ENCODE measurements at regions not wholly inside any gene's neighbourhood (a gene's known extent, or its start where the extent isn't known, plus 50 kb on each side); places are given as distances from the start of the nearest gene placed in this dataset.

DNA sequence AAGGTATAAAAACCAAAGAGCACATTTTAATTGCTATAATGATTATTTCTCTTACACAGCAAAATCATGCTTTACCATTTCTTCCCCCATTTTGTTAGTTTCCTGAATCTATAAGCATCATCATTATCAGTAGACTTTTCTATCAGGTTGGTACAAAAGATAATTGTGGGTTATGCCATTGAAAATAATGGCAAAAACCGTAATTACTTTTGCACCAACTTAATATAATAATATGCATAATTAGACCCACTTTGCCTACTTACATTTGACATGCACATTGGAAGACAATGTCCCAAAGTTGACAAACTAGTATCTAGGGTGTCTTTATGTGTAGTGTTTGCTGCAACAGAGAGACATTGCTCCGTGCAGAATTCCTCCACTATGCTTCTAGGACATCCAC is 594.2 kb downstream of the LMO4 start:
- DNase-seq (no peak), ATAC-seq (no peak)
- no peaks in the 10 kb centered on the region for H3K9me3 Mint-ChIP-seq
- H3K36me3 Mint-ChIP-seq (ENCODE audit: low read depth) = no peaks in the 10 kb centered on the region
- intact Hi-C loops (cut with micrococcal nuclease) = no loop called here
- no peaks in the 10 kb centered on the region for H3K4me1 Mint-ChIP-seq (ENCODE audit: low read depth)
- TF ChIP-seq, protein P1, sequence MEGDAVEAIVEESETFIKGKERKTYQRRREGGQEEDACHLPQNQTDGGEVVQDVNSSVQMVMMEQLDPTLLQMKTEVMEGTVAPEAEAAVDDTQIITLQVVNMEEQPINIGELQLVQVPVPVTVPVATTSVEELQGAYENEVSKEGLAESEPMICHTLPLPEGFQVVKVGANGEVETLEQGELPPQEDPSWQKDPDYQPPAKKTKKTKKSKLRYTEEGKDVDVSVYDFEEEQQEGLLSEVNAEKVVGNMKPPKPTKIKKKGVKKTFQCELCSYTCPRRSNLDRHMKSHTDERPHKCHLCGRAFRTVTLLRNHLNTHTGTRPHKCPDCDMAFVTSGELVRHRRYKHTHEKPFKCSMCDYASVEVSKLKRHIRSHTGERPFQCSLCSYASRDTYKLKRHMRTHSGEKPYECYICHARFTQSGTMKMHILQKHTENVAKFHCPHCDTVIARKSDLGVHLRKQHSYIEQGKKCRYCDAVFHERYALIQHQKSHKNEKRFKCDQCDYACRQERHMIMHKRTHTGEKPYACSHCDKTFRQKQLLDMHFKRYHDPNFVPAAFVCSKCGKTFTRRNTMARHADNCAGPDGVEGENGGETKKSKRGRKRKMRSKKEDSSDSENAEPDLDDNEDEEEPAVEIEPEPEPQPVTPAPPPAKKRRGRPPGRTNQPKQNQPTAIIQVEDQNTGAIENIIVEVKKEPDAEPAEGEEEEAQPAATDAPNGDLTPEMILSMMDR (IDR thresholded peaks at IDR 0.05) = no peak
- H3K27ac Mint-ChIP-seq = no peak overlapping the region
- H3K4me3 Mint-ChIP-seq = no peak overlapping the region
- ChIA-PET CTCF (no interaction called here), POLR2A (no interaction called here)
- H3K27me3 Mint-ChIP-seq = no peaks in the 10 kb centered on the region

DNA sequence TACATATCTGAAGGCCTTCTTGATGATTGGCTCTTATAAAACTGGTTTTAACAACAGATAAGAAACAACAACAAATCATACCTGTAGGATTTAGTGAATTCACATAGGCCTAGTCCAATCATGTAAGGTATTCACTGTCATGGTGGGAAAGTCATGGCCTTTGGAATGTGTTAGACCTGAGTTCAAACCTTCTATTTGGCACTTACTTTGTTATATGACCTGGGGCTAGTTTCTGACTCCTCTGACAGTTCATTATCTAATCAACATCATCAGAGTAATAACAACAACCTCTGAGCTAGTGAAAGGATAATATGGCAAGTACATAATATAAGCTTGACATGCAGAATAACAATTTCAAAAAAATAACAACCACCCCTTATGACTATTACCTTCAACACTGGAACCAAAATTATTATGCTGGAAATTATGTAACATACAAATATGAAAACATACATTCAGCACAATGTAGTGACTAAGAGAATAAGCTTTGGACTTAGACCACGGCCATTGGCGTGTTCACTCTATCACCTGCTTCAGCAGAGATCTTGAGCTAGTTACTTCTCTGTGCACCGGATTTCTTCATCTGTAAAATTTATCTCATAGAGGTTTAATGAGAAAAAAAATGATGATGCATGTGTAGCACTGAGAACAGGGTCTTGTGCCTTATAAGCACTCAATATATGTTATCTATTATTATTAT is 597.6 kb downstream of the LMO4 start:
- H3K4me1 Mint-ChIP-seq (ENCODE audit: low read depth) = no peaks in the 10 kb centered on the region

DNA sequence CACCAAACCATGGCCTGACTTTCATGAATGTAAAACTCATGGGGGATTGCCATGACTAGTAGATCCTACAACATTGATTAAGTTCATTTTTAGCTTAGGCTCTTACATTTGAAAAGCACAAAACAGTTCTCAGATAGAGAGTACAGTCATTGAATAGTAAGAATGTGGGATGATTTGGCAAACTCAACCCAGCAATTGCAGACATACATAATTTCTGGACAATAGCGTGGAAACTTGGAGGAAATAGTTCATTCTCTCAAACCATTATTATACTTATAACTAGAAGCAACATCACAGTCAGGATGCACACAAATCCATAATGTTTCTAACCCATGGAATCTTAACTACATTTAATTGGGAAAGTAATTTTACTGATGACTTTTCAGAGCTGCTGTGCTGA is 598.2 kb downstream of the LMO4 start:
- POLR2A ChIA-PET = no interaction called here
- Mint-ChIP-seq H3K9me3 (peaks cover 8% of the 10 kb centered on the region), H3K27ac (no peak overlapping the region), H3K4me3 (no peak overlapping the region), H3K4me1 (ENCODE audit: low read depth) (no peaks in the 10 kb centered on the region), H3K36me3 (ENCODE audit: low read depth) (no peaks in the 10 kb centered on the region), H3K27me3 (no peaks in the 10 kb centered on the region)
- DNase-seq (no peak), ATAC-seq (no peak)
- TF ChIP-seq, protein P1 (IDR thresholded peaks at IDR 0.05) = no peak
- intact Hi-C loops (cut with micrococcal nuclease) = no loop called here
- CTCF ChIA-PET = interaction anchor here (0.8 to 2.5 kb wide), 2 partner anchors 11 to 27 kb away, joined by 5 to 9 read pairs; no protein-coding TSS in a partner anchor

More for the DNA sequence above, 597.6 kb downstream of the LMO4 start:
- TF ChIP-seq, protein P1 (IDR thresholded peaks at IDR 0.05) = no peak
- intact Hi-C loops (cut with micrococcal nuclease) = no loop called here
- no peaks in the 10 kb centered on the region for H3K27me3 Mint-ChIP-seq
- no peak overlapping the region for H3K4me3 Mint-ChIP-seq
- no peak for DNase-seq
- H3K9me3 Mint-ChIP-seq = peaks cover 5% of the 10 kb centered on the region
- CTCF ChIA-PET = interaction anchor here (2.5 kb wide), 1 partner anchor 10 kb away, joined by 9 read pairs; no protein-coding TSS in a partner anchor
- H3K27ac Mint-ChIP-seq = no peak overlapping the region
- ATAC-seq = no peak
- POLR2A ChIA-PET = no interaction called here
- H3K36me3 Mint-ChIP-seq (ENCODE audit: low read depth) = no peaks in the 10 kb centered on the region

DNA sequence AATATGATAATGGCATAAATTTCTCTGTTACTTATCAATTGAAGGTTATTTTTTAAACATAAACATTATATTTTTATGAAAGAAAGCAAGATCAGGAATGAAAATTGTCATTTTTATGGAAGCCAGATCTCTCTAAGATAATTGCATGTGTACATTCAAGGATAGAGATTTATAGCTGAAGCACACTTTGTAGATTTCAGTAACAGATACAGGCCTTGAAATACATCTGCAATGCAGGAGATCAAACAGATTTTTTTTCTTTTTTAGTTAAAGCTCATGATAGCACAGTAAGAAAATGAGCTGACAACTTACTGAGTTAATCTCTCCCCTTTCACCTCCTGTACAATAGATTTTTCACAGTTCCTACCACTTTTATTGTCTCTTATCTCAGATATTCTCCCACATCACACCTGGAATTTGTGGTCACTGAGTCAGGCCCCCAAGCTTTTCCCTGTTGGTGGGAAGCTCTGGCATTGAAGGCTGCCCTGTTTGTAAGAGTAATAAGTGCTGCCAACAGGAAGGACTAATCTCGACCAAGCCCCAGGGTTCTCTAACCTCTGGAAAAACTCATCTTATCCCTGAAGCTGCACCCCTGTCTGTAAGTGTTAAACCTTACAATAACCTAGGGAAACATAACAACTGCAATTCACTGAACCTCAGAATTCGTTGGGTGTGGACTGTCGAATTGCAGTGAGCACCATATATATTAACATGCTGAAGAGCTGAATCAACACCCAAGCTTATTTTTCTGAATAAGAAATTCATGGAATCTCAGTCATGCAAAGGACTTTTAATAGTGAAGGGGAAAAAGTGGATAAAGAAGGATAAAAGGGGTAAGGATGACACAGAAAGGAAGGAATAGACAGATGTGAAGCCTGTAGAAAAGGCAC is 599.0 kb downstream of the LMO4 start:
- no peaks in the 10 kb centered on the region for H3K27me3 Mint-ChIP-seq
- no peaks in the 10 kb centered on the region for H3K36me3 Mint-ChIP-seq (ENCODE audit: low read depth)
- H3K27ac Mint-ChIP-seq = no peak overlapping the region
- CTCF ChIA-PET = interaction anchor here (0.8 to 2.5 kb wide), 2 partner anchors 12 to 26 kb away, joined by 5 to 9 read pairs; no protein-coding TSS in a partner anchor
- ATAC-seq (no peak), DNase-seq (no peak)
- no peak overlapping the region for H3K4me3 Mint-ChIP-seq
- intact Hi-C loops (cut with micrococcal nuclease) = no loop called here
- POLR2A ChIA-PET = interaction anchor here (0.6 kb wide), 1 partner anchor 26 kb away, joined by 3 read pairs; no protein-coding TSS in a partner anchor
- TF ChIP-seq, protein P1 (IDR thresholded peaks at IDR 0.05) = no peak
- no peaks in the 10 kb centered on the region for H3K4me1 Mint-ChIP-seq (ENCODE audit: low read depth)
- peaks cover 8% of the 10 kb centered on the region for H3K9me3 Mint-ChIP-seq

DNA sequence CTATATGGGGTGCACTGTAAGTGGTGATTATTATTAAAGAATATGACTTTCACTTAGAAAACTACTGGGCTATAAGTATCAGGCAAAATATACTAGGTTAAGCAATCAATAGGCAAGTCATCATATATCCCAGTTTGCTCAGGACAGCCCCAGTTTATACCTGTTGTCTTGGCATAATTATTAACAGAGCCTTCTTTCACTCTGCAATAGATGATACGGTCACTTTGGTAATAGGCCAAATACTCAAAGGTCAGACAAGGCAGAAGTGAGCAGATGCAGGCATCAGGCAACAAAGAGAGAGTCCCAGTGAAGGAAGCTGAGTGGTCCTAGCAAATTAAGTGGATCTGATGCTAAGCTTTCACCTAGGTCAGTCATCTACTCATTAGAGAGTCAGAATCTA is 599.9 kb downstream of the LMO4 start:
- peaks cover 8% of the 10 kb centered on the region for H3K9me3 Mint-ChIP-seq
- H3K4me1 Mint-ChIP-seq (ENCODE audit: low read depth) = no peaks in the 10 kb centered on the region
- ChIA-PET CTCF (interaction anchor here (2.5 kb wide), 1 partner anchor 13 kb away, joined by 9 read pairs; no protein-coding TSS in a partner anchor), POLR2A (no interaction called here)
- H3K27me3 Mint-ChIP-seq = no peaks in the 10 kb centered on the region
- H3K4me3 Mint-ChIP-seq = no peak overlapping the region
- DNase-seq (no peak), ATAC-seq (no peak)
- no peaks in the 10 kb centered on the region for H3K36me3 Mint-ChIP-seq (ENCODE audit: low read depth)
- TF ChIP-seq, protein P1 (IDR thresholded peaks at IDR 0.05) = no peak
- intact Hi-C loops (cut with micrococcal nuclease) = no loop called here
- H3K27ac Mint-ChIP-seq = no peak overlapping the region

Measured in activated CD8-positive, alpha-beta T cell treated with anti-CD3 and anti-CD28 coated beads for 36 hours (primary cell).